GM23338 (cell line): ENCODE measurements at regions not wholly inside any gene's neighbourhood (a gene's known extent, or its start where the extent isn't known, plus 50 kb on each side); places are given as distances from the start of the nearest gene placed in this dataset.

Experiments
- ATAC-seq: fragments of 200-7000 bp; cut with Tn5 transposase; 3 replicates; pipeline ENCODE4 v1.9.1; 2020
- DNase-seq: peaks from one replicate; pipeline ENCODE4 v3.0.0-alpha.2; 2015; ENCODE audit warnings: low spot score
- H2AFZ ChIP-seq: fragments of 200-600 bp; sonication (generic); 2 replicates; pipeline ENCODE4 v1.8.0; 2016; ENCODE audit warnings: antibody characterized with exemption, mild to moderate bottlenecking, moderate library complexity
- H3F3A ChIP-seq: fragments of 200-600 bp; sonication (generic); replicated peaks from 2 replicates; pipeline ENCODE4 v1.8.0; 2017; ENCODE audit warnings: antibody characterized with exemption, mixed run types, low read depth
- H3K27ac ChIP-seq: fragments of 200-600 bp; sonication (generic); 2 replicates; pipeline ENCODE4 v1.6.1; 2016; ENCODE audit warnings: low read depth
- H3K27me3 ChIP-seq: fragments of 200-600 bp; sonication (generic); 2 replicates; pipeline ENCODE4 v1.8.0; 2016; ENCODE audit warnings: mild to moderate bottlenecking, mixed run types, moderate library complexity; ENCODE audit not compliant: insufficient read depth
- H3K36me3 ChIP-seq: fragments of 200-600 bp; sonication (generic); 2 replicates; pipeline ENCODE4 v1.8.0; 2016; ENCODE audit warnings: mild to moderate bottlenecking; ENCODE audit not compliant: insufficient read depth
- H3K4me1 ChIP-seq: fragments of 200-600 bp; sonication (generic); 2 replicates; pipeline ENCODE4 v1.8.0; 2016; ENCODE audit warnings: mild to moderate bottlenecking, moderate library complexity; ENCODE audit not compliant: insufficient read depth
- H3K4me2 ChIP-seq: fragments of 200-600 bp; sonication (generic); 2 replicates; pipeline ENCODE4 v1.7.1; 2017; ENCODE audit warnings: mixed run types
- H3K4me3 ChIP-seq: fragments of 200-600 bp; sonication (generic); 2 replicates; pipeline ENCODE4 v1.6.1; 2016; ENCODE audit warnings: mixed run types
- H3K79me2 ChIP-seq: fragments of 200-600 bp; sonication (generic); replicated peaks from 2 replicates; pipeline ENCODE4 v1.8.0; 2017; ENCODE audit warnings: mild to moderate bottlenecking; ENCODE audit not compliant: insufficient read depth
- H3K9me2 ChIP-seq: fragments of 200-600 bp; sonication (generic); 2 replicates; pipeline ENCODE4 v1.8.0; 2017; ENCODE audit not compliant: insufficient read depth
- H4K20me1 ChIP-seq: fragments of 200-600 bp; sonication (generic); replicated peaks from 2 replicates; pipeline ENCODE4 v1.8.0; 2017; ENCODE audit warnings: mild to moderate bottlenecking; ENCODE audit not compliant: insufficient read depth
- H3K27ac Mint-ChIP-seq: 2 replicates; pipeline ENCODE4 v1.8.0; 2020; ENCODE audit warnings: inconsistent platforms, mild to moderate bottlenecking, moderate library complexity, mixed read lengths
- H3K27me3 Mint-ChIP-seq: 3 replicates; pipeline ENCODE4 v1.8.0; 2022; ENCODE audit warnings: low read depth, mild to moderate bottlenecking, moderate library complexity, mixed read lengths, inconsistent platforms; ENCODE audit not compliant: insufficient read depth, poor library complexity
- H3K36me3 Mint-ChIP-seq: 3 replicates; pipeline ENCODE4 v1.8.0; 2021; ENCODE audit warnings: low read depth, mild to moderate bottlenecking, inconsistent platforms, moderate library complexity, mixed read lengths
- H3K4me1 Mint-ChIP-seq: 3 replicates; pipeline ENCODE4 v1.8.0; 2020; ENCODE audit warnings: mild to moderate bottlenecking, inconsistent platforms, mixed read lengths
- H3K4me3 Mint-ChIP-seq: 3 replicates; pipeline ENCODE4 v1.8.0; 2021; ENCODE audit warnings: moderate library complexity, mild to moderate bottlenecking, inconsistent platforms, mixed read lengths
- H3K9me3 Mint-ChIP-seq: 3 replicates; pipeline ENCODE4 v1.8.0; 2020; ENCODE audit warnings: moderate library complexity, mild to moderate bottlenecking, inconsistent platforms, mixed read lengths
- ETS1 ChIP-seq: IDR thresholded peaks from 2 replicates; pipeline ENCODE4 v1.6.1; 2016; ENCODE audit warnings: antibody characterized with exemption
- EZH2phosphoT487 ChIP-seq: fragments of 200-600 bp; sonication (generic); IDR thresholded peaks from one replicate; pipeline ENCODE4 v1.8.1; 2018; ENCODE audit warnings: antibody characterized with exemption; ENCODE audit not compliant: unreplicated experiment
- NANOG ChIP-seq: IDR thresholded peaks from 2 replicates; pipeline ENCODE4 v1.6.1; 2016; ENCODE audit warnings: antibody characterized with exemption, borderline replicate concordance
- POLR2AphosphoS5 ChIP-seq: IDR thresholded peaks from 2 replicates; pipeline ENCODE4 v1.6.1; 2016; ENCODE audit warnings: antibody characterized with exemption, low read depth
- STAT1 ChIP-seq: IDR thresholded peaks from one replicate; pipeline ENCODE4 v1.6.1; 2016; ENCODE audit warnings: antibody characterized with exemption; ENCODE audit not compliant: unreplicated experiment
- ZNF114 ChIP-seq: fragments of 250-450 bp; sonication (Bioruptor Pico); IDR thresholded peaks from 2 replicates; pipeline ENCODE4 v1.5.0; 2020; ENCODE audit warnings: mild to moderate bottlenecking, moderate library complexity
- ZNF462 ChIP-seq: fragments of 250-450 bp; sonication (Bioruptor Pico); IDR thresholded peaks from 2 replicates; pipeline ENCODE4 v1.5.0; 2020; ENCODE audit warnings: mild to moderate bottlenecking, moderate library complexity
- TF ChIP-seq, protein P1 (sequence below): IDR thresholded peaks from one replicate; pipeline ENCODE4 v1.6.1; 2018; ENCODE audit warnings: antibody characterized with exemption; ENCODE audit not compliant: unreplicated experiment
- TF ChIP-seq, protein P2 (sequence below), 2 experiments: fragments of 200-600 bp in 1 of 2; sonication (generic) in 1 of 2; conservative IDR thresholded peaks; 2 replicates each; pipeline versions ENCODE4 v1.5.1 to v1.6.1; 2016 to 2017; ENCODE audit warnings: antibody characterized with exemption in 2 of 2, low read depth in 2 of 2, mild to moderate bottlenecking in 2 of 2, moderate library complexity in 1 of 2

- TF ChIP-seq, protein P1, sequence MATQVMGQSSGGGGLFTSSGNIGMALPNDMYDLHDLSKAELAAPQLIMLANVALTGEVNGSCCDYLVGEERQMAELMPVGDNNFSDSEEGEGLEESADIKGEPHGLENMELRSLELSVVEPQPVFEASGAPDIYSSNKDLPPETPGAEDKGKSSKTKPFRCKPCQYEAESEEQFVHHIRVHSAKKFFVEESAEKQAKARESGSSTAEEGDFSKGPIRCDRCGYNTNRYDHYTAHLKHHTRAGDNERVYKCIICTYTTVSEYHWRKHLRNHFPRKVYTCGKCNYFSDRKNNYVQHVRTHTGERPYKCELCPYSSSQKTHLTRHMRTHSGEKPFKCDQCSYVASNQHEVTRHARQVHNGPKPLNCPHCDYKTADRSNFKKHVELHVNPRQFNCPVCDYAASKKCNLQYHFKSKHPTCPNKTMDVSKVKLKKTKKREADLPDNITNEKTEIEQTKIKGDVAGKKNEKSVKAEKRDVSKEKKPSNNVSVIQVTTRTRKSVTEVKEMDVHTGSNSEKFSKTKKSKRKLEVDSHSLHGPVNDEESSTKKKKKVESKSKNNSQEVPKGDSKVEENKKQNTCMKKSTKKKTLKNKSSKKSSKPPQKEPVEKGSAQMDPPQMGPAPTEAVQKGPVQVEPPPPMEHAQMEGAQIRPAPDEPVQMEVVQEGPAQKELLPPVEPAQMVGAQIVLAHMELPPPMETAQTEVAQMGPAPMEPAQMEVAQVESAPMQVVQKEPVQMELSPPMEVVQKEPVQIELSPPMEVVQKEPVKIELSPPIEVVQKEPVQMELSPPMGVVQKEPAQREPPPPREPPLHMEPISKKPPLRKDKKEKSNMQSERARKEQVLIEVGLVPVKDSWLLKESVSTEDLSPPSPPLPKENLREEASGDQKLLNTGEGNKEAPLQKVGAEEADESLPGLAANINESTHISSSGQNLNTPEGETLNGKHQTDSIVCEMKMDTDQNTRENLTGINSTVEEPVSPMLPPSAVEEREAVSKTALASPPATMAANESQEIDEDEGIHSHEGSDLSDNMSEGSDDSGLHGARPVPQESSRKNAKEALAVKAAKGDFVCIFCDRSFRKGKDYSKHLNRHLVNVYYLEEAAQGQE = no peak
- TF ChIP-seq NANOG = no peak
Measured at GRCh38 chr5:57836921-57837320, 354.3 kb upstream of the ACTBL2 start (continued).

- peaks cover 12% of the 10 kb centered on the region; the same call in 2 of the 3 replicates for H3K9me3 Mint-ChIP-seq
- no peak overlapping the region for H3K4me3 Mint-ChIP-seq
- peaks cover 4% of the 10 kb centered on the region for H3K27me3 Mint-ChIP-seq
- Histone ChIP-seq H3K27ac (no peak overlapping the region), H4K20me1 (no peaks in the 10 kb centered on the region), H3K9me2 (no peaks in the 10 kb centered on the region; the same call in 1 of the 2 replicates), H3K4me1 (peaks cover 7% of the 10 kb centered on the region), H3K4me3 (no peak overlapping the region), H2AFZ (no peak overlapping the region), H3K27me3 (no peaks in the 10 kb centered on the region), H3K79me2 (no peaks in the 10 kb centered on the region), H3F3A (no peaks in the 10 kb centered on the region), H3K36me3 (no peaks in the 10 kb centered on the region), H3K4me2 (no peak overlapping the region)
- peaks cover 18% of the 10 kb centered on the region for H3K4me1 Mint-ChIP-seq
- H3K36me3 Mint-ChIP-seq = peaks cover 10% of the 10 kb centered on the region; the same call in 2 of the 3 replicates
- DNase-seq = no peak
- ATAC-seq = no peak
- no peak overlapping the region for H3K27ac Mint-ChIP-seq
- TF ChIP-seq, protein P2, sequence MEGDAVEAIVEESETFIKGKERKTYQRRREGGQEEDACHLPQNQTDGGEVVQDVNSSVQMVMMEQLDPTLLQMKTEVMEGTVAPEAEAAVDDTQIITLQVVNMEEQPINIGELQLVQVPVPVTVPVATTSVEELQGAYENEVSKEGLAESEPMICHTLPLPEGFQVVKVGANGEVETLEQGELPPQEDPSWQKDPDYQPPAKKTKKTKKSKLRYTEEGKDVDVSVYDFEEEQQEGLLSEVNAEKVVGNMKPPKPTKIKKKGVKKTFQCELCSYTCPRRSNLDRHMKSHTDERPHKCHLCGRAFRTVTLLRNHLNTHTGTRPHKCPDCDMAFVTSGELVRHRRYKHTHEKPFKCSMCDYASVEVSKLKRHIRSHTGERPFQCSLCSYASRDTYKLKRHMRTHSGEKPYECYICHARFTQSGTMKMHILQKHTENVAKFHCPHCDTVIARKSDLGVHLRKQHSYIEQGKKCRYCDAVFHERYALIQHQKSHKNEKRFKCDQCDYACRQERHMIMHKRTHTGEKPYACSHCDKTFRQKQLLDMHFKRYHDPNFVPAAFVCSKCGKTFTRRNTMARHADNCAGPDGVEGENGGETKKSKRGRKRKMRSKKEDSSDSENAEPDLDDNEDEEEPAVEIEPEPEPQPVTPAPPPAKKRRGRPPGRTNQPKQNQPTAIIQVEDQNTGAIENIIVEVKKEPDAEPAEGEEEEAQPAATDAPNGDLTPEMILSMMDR (conservative IDR thresholded peaks at IDR 0.05; ENCODE audit: low read depth in 2 of 2) = no peak
- TF ChIP-seq, protein P1 = no peak
- TF ChIP-seq STAT1 = no peak
- no peak for TF ChIP-seq NANOG
- no peak for TF ChIP-seq ZNF114 (CRISPR knock-in tag)
- no peak for TF ChIP-seq ZNF462
- TF ChIP-seq POLR2AphosphoS5 = no peak
- no peak for TF ChIP-seq EZH2phosphoT487
- no peak for TF ChIP-seq ETS1
Measured at GRCh38 chr5:57836331-57836730, 353.7 kb upstream of the ACTBL2 start.
